ENCODE measurements at regions not wholly inside any gene's neighbourhood (a gene's known extent, or its start where the extent isn't known, plus 50 kb on each side); places are given as distances from the start of the nearest gene placed in this dataset.
"Not testable (repeated sequence)": the region's sequence is repeated elsewhere in the genome, so short reads cannot be mapped to it uniquely, and the experiment has no call there.

GRCh38 chr17:61539728-61540127 lies 51.3 kb downstream of the NACA2 start:
- in situ Hi-C loops (cut with HindIII; ENCODE audit: low pct_unique_long_range_greater_than_20kb, low sequenced_read_pairs); H3K27me3 ChIP-seq (ENCODE audit: control insufficient read depth, insufficient read depth, low read length); BruUV-seq (replicated peaks); H3K27ac ChIP-seq (ENCODE audit: low read length); H3K36me3 ChIP-seq (ENCODE audit: control insufficient read depth, insufficient read depth, low read length); H3K4me1 ChIP-seq (ENCODE audit: control insufficient read depth, insufficient read depth, low read length); CTCF ChIA-PET; POLR2A ChIA-PET; H3K4me3 ChIP-seq (ENCODE audit: low read depth in 2 of 2, low read length in 2 of 2); ATAC-seq; DNase-seq (ENCODE audit: low read depth, low spot score); H3K9me3 ChIP-seq (ENCODE audit: control insufficient read depth, insufficient read depth, low read depth, low read length): not testable (repeated sequence)
- intact Hi-C loops (cut with micrococcal nuclease; ENCODE audit: unreplicated experiment): loop anchor here (1.0 kb wide), 1 partner anchor 20 kb away; no protein-coding TSS in a partner anchor

- in situ Hi-C loops (cut with HindIII; ENCODE audit: low pct_unique_long_range_greater_than_20kb, low sequenced_read_pairs) (no loop called here), intact Hi-C loops (cut with micrococcal nuclease; ENCODE audit: unreplicated experiment) (no loop called here)
- Histone ChIP-seq H3K27ac (ENCODE audit: low read length) (no peak overlapping the region), H3K36me3 (ENCODE audit: control insufficient read depth, insufficient read depth, low read length) (no peaks in the 10 kb centered on the region), H3K4me1 (ENCODE audit: control insufficient read depth, insufficient read depth, low read length) (no peaks in the 10 kb centered on the region), H3K9me3 (ENCODE audit: control insufficient read depth, insufficient read depth, low read depth, low read length) (peaks cover 9% of the 10 kb centered on the region; the same call in 1 of the 2 replicates), H3K27me3 (ENCODE audit: control insufficient read depth, insufficient read depth, low read length) (no peaks in the 10 kb centered on the region), H3K4me3 (ENCODE audit: low read depth in 2 of 2, low read length in 2 of 2) (no peak overlapping the region)
- ChIA-PET CTCF (interaction anchor here (0.6 kb wide), 1 partner anchor 14 kb away, joined by 3 read pairs; no protein-coding TSS in a partner anchor), POLR2A (interaction anchor here (0.6 kb wide), 1 partner anchor 878 kb away, joined by 3 read pairs; no protein-coding TSS in a partner anchor)
- DNase-seq (ENCODE audit: low read depth, low spot score) (no peak), ATAC-seq (no peak)
- BruUV-seq (replicated peaks): no TSS peak
- TF ChIP-seq TCF7L2 (IDR thresholded peaks at IDR 0.05; ENCODE audit: low read depth, low read length): no peak
- no peak for TF ChIP-seq REST (IDR thresholded peaks at IDR 0.05; ENCODE audit: insufficient read depth in 1 of 2, low read depth in 2 of 2, low read length in 1 of 2)
- no peak for TF ChIP-seq POLR2AphosphoS5 (IDR thresholded peaks at IDR 0.05; ENCODE audit: low read depth, low read length)
- no peak for TF ChIP-seq CTCF (IDR thresholded peaks at IDR 0.05)
Measured at GRCh38 chr17:61538480-61538879, 52.5 kb downstream of the NACA2 start.

- intact Hi-C loops (cut with micrococcal nuclease; ENCODE audit: unreplicated experiment) (no loop called here), in situ Hi-C loops (cut with HindIII; ENCODE audit: low pct_unique_long_range_greater_than_20kb, low sequenced_read_pairs) (no loop called here)
- ATAC-seq (no peak), DNase-seq (ENCODE audit: low read depth, low spot score) (no peak)
- ChIA-PET POLR2A (no interaction called here), CTCF (interaction anchor here (0.5 kb wide), 1 partner anchor 111 kb away, joined by 4 read pairs; no protein-coding TSS in a partner anchor)
- Histone ChIP-seq H3K4me3 (ENCODE audit: low read depth in 2 of 2, low read length in 2 of 2) (no peak overlapping the region), H3K9me3 (ENCODE audit: control insufficient read depth, insufficient read depth, low read depth, low read length) (peaks cover 9% of the 10 kb centered on the region; the same call in 1 of the 2 replicates), H3K4me1 (ENCODE audit: control insufficient read depth, insufficient read depth, low read length) (no peaks in the 10 kb centered on the region), H3K36me3 (ENCODE audit: control insufficient read depth, insufficient read depth, low read length) (no peaks in the 10 kb centered on the region), H3K27me3 (ENCODE audit: control insufficient read depth, insufficient read depth, low read length) (no peaks in the 10 kb centered on the region), H3K27ac (ENCODE audit: low read length) (no peak overlapping the region)
- TF ChIP-seq SIN3A (IDR thresholded peaks at IDR 0.05; ENCODE audit: borderline replicate concordance, insufficient read depth, low read depth, low read length): no peak
- no peak for TF ChIP-seq CTCF (IDR thresholded peaks at IDR 0.05)
- TF ChIP-seq REST (IDR thresholded peaks at IDR 0.05; ENCODE audit: insufficient read depth in 1 of 2, low read depth in 2 of 2, low read length in 1 of 2): no peak
- no peak for TF ChIP-seq TCF7L2 (IDR thresholded peaks at IDR 0.05; ENCODE audit: low read depth, low read length)
- no peak for TF ChIP-seq POLR2AphosphoS5 (IDR thresholded peaks at IDR 0.05; ENCODE audit: low read depth, low read length)
- BruUV-seq (replicated peaks): no TSS peak
Measured at GRCh38 chr17:61537264-61537771, 53.7 kb downstream of the NACA2 start.

Data from Panc1 (cell line).